ENCODE measurements at regions not wholly inside any gene's neighbourhood (a gene's known extent, or its start where the extent isn't known, plus 50 kb on each side); places are given as distances from the start of the nearest gene placed in this dataset.
A peak's percentile ranks its signal among the peaks of the same experiment; 100 is the strongest.

- POLR2A ChIA-PET = no interaction called here
- Histone ChIP-seq H2AFZ (ENCODE audit: low read length) (no peak overlapping the region), H3K4me3 (replicated peaks in 1 of 3; ENCODE audit: insufficient read depth in 1 of 3, low read depth in 2 of 3, low read length in 3 of 3) (no peak overlapping the region), H3K4me2 (ENCODE audit: low read depth, low read length) (no peak overlapping the region), H3K36me3 (replicated peaks in 1 of 2; ENCODE audit: control insufficient read depth in 1 of 2, insufficient read depth in 2 of 2, low read length in 2 of 2) (no peaks in the 10 kb centered on the region), H3K79me2 (ENCODE audit: insufficient read depth, low read length) (no peaks in the 10 kb centered on the region), H4K20me1 (ENCODE audit: insufficient read depth, low read length) (no peaks in the 10 kb centered on the region), H3K27ac (ENCODE audit: extremely low read length, insufficient read depth, low read length) (no peak overlapping the region), H3K27me3 (ENCODE audit: control insufficient read depth in 1 of 2, insufficient read depth in 2 of 2, low read length in 2 of 2) (no peaks in the 10 kb centered on the region), H3K9ac (ENCODE audit: insufficient read depth, low read depth, low read length) (no peak overlapping the region), H3K9me3 (ENCODE audit: low read length) (no peaks in the 10 kb centered on the region), H3K4me1 (ENCODE audit: insufficient read depth, low read length) (peaks cover 16% of the 10 kb centered on the region)
- DNase-seq (ENCODE audit: low spot score) (no peak), ATAC-seq (no peak), FAIRE-seq (no peak)
- in situ Hi-C loops (cut with HindIII; ENCODE audit: extremely low pct_ligation_motif_present, low pct_unique_long_range_greater_than_20kb) (no loop called here), intact Hi-C loops (cut with micrococcal nuclease; ENCODE audit: unreplicated experiment) (no loop called here)
- CTCF ChIA-PET (ENCODE audit: low intra/inter-chr PET ratio, low total read pairs) = no interaction called here
- WGBS (ENCODE audit: low lambda C conversion rate) = 45% methylated on average over 2 of the region's 2 CpGs
- no TSS peak for BruUV-seq (replicated peaks)
- TF ChIP-seq CREB1 (IDR thresholded peaks at IDR 0.05) = 0 out of 2 replicates have a peak, but pooled peaks have one; percentile 22
- no peak for TF ChIP-seq CREB1 (CRISPR knock-in tag; IDR thresholded peaks at IDR 0.05)
- TF ChIP-seq, protein P1, sequence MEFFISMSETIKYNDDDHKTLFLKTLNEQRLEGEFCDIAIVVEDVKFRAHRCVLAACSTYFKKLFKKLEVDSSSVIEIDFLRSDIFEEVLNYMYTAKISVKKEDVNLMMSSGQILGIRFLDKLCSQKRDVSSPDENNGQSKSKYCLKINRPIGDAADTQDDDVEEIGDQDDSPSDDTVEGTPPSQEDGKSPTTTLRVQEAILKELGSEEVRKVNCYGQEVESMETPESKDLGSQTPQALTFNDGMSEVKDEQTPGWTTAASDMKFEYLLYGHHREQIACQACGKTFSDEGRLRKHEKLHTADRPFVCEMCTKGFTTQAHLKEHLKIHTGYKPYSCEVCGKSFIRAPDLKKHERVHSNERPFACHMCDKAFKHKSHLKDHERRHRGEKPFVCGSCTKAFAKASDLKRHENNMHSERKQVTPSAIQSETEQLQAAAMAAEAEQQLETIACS (CRISPR knock-in tag; IDR thresholded peaks at IDR 0.05) = no peak
Measured at GRCh38 chr10:63920926-63921325, 399.7 kb downstream of the REEP3 start.

DNA sequence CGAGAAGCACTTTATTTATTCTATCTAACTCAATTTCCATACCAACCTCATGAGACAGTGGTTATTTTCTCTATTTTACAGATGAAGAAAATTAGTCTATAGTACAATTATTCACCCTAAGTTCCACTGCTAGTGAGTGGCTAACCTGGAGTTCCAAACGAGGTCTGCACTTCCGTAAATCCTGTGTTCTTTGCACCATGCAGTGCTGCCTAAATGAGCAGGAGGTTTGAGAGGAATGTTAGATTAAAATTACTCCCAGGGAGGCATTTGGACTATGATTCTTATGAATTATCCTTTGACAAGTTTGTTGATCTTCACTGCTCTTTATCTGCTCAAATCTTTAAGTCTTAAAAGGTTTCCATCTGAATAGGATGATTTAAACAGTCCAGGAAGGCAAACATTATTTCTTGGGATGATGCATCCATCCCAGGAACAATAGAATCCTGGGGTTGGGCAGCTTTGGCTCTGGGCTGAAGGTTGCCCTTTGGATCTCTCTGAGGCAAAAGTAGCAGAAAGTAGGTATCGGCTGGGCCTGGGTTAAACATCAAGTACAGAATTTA is 400.8 kb downstream of the REEP3 start:
- H3K27me3 ChIP-seq (ENCODE audit: control insufficient read depth in 1 of 2, insufficient read depth in 2 of 2, low read length in 2 of 2) = no peaks in the 10 kb centered on the region
- peaks cover 16% of the 10 kb centered on the region for H3K4me1 ChIP-seq (ENCODE audit: insufficient read depth, low read length)
- no peaks in the 10 kb centered on the region for H4K20me1 ChIP-seq (ENCODE audit: insufficient read depth, low read length)
- H3K9me3 ChIP-seq (ENCODE audit: low read length) = no peaks in the 10 kb centered on the region
- no peak overlapping the region for H3K9ac ChIP-seq (ENCODE audit: insufficient read depth, low read depth, low read length)
- H3K27ac ChIP-seq (ENCODE audit: extremely low read length, insufficient read depth, low read length) = no peak overlapping the region
- TF ChIP-seq ZNF337 (CRISPR knock-in tag; IDR thresholded peaks at IDR 0.05; ENCODE audit: borderline replicate concordance, low read depth) = no peak
- TF ChIP-seq, protein P2, sequence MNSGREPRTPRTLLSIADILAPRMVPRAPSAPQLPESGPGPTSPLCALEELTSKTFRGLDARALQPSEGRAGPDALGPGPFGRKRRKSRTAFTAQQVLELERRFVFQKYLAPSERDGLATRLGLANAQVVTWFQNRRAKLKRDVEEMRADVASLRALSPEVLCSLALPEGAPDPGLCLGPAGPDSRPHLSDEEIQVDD (CRISPR knock-in tag; IDR thresholded peaks at IDR 0.05; ENCODE audit: borderline replicate concordance) = no peak
- no peaks in the 10 kb centered on the region for H3K79me2 ChIP-seq (ENCODE audit: insufficient read depth, low read length)
- CTCF ChIA-PET (ENCODE audit: low intra/inter-chr PET ratio, low total read pairs) = no interaction called here
- H3K4me3 ChIP-seq (replicated peaks in 1 of 3; ENCODE audit: insufficient read depth in 1 of 3, low read depth in 2 of 3, low read length in 3 of 3) = no peak overlapping the region
- FAIRE-seq (no peak), DNase-seq (ENCODE audit: low spot score) (no peak), ATAC-seq (no peak)
- H3K36me3 ChIP-seq (replicated peaks in 1 of 2; ENCODE audit: control insufficient read depth in 1 of 2, insufficient read depth in 2 of 2, low read length in 2 of 2) = no peaks in the 10 kb centered on the region
- POLR2A ChIA-PET = no interaction called here
- intact Hi-C loops (cut with micrococcal nuclease; ENCODE audit: unreplicated experiment) = no loop called here
- H3K4me2 ChIP-seq (ENCODE audit: low read depth, low read length) = no peak overlapping the region
- no TSS peak for BruUV-seq (replicated peaks)
- in situ Hi-C loops (cut with HindIII; ENCODE audit: extremely low pct_ligation_motif_present, low pct_unique_long_range_greater_than_20kb) = no loop called here
- WGBS (ENCODE audit: low lambda C conversion rate) = 4% methylated on average over 4 of the region's 4 CpGs
- H2AFZ ChIP-seq (ENCODE audit: low read length) = no peak overlapping the region

Measured in HepG2 (cell line).